Smooth muscle cell (in vitro differentiated cells): ENCODE measurements at regions not wholly inside any gene's neighbourhood (a gene's known extent, or its start where the extent isn't known, plus 50 kb on each side); places are given as distances from the start of the nearest gene placed in this dataset.

Source experiments
- DNase-seq: peaks from one replicate; lab custom pipeline; 2025; ENCODE audit not compliant: unreplicated experiment; lab: John Stamatoyannopoulos, UW
- H2AFZ ChIP-seq: fragments of 200-600 bp; sonication (generic); 2 replicates; pipeline ENCODE4 v1.6.0; 2016; ENCODE audit warnings: antibody characterized with exemption, low read depth, mild to moderate bottlenecking
- H3F3A ChIP-seq: fragments of 200-600 bp; sonication (generic); 2 replicates; pipeline ENCODE4 v1.6.0; 2017; ENCODE audit warnings: antibody characterized with exemption, low read depth
- H3K27ac ChIP-seq: fragments of 200-600 bp; sonication (generic); 2 replicates; pipeline ENCODE4 v1.5.1; 2016; ENCODE audit warnings: low read depth, mild to moderate bottlenecking
- H3K27me3 ChIP-seq: fragments of 200-600 bp; sonication (generic); 2 replicates; pipeline ENCODE4 v1.6.1; 2016; ENCODE audit warnings: low read depth, mild to moderate bottlenecking
- H3K36me3 ChIP-seq: fragments of 200-600 bp; sonication (generic); 2 replicates; pipeline ENCODE4 v1.5.1; 2016; ENCODE audit warnings: low read depth
- H3K4me1 ChIP-seq: fragments of 200-600 bp; sonication (generic); 2 replicates; pipeline ENCODE4 v1.5.1; 2016; ENCODE audit warnings: low read depth
- H3K4me2 ChIP-seq: fragments of 200-600 bp; sonication (generic); 2 replicates; pipeline ENCODE4 v1.6.0; 2016; ENCODE audit warnings: mild to moderate bottlenecking
- H3K4me3 ChIP-seq: fragments of 200-600 bp; sonication (generic); 2 replicates; pipeline ENCODE4 v1.5.1; 2016; ENCODE audit warnings: mild to moderate bottlenecking
- H3K79me2 ChIP-seq: fragments of 200-600 bp; sonication (generic); 2 replicates; pipeline ENCODE4 v1.6.0; 2016; ENCODE audit warnings: low read depth, mild to moderate bottlenecking
- H3K9ac ChIP-seq: fragments of 200-600 bp; sonication (generic); 2 replicates; pipeline ENCODE4 v1.6.0; 2016; ENCODE audit warnings: low read depth
- H3K9me3 ChIP-seq: fragments of 200-600 bp; sonication (generic); replicated peaks from 2 replicates; pipeline ENCODE4 v1.5.1; 2016; ENCODE audit warnings: low read depth
- H4K20me1 ChIP-seq: fragments of 200-600 bp; sonication (generic); 2 replicates; pipeline ENCODE4 v1.6.0; 2016; ENCODE audit warnings: low read depth
- WGBS: methylation state at CpG from one replicate; pipeline ENCODE4 v1.1.7; 2016; ENCODE audit warnings: low lambda C conversion rate; 5-methylcytosine and 5-hydroxymethylcytosine counted together
- TF ChIP-seq, protein P1 (sequence below): fragments of 200-600 bp; sonication (generic); IDR thresholded peaks from 2 replicates; pipeline ENCODE4 v1.5.1; 2017; ENCODE audit warnings: borderline replicate concordance, mild to moderate bottlenecking, antibody characterized with exemption; ENCODE audit not compliant: insufficient read depth, poor library complexity, severe bottlenecking

DNA sequence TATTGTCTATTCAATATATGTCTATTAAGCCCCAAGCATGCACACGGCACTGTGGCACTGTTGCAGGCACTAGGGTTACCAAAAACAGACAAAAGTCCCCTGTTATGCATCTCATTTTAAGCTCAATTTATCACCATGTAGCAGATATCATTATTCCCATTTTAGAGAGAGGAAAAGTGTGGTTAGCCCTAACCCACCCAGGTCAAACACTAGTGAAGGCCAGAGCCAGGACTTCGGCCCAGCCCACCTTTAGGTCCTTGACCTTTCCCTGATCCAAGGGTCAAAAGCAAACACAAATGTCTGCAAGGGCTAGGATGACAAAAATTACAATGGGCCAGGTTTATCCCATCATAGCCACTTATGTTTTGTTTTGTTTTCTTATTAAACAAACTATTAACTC, 130.3 kb upstream of the NUDT7 start:
- 95% methylated on average over 2 of the region's 2 CpGs for WGBS

DNA sequence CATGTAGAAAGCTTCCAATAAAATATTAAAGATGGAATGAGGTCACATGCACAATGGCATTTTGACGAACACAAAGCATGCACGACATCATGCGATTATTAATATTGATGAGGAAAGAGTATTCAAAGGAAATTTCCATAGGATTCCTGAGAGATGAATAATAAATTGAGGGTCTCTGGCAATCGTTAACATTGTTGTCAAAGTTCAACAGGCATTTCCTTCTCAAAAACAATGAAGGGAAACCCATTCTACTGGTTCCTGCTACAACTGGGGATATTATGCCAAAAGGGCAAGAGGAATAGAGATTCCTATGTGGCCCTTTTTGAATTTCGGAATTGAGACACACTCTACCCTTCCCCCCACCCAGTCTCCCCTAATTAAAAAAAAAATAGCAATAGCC, 128.3 kb upstream of the NUDT7 start:
- no peak overlapping the region for H3K4me3 ChIP-seq
- no peaks in the 10 kb centered on the region for H3K36me3 ChIP-seq
- H2AFZ ChIP-seq = no peak overlapping the region
- peaks cover 5% of the 10 kb centered on the region for H3K4me1 ChIP-seq
- TF ChIP-seq, protein P1, sequence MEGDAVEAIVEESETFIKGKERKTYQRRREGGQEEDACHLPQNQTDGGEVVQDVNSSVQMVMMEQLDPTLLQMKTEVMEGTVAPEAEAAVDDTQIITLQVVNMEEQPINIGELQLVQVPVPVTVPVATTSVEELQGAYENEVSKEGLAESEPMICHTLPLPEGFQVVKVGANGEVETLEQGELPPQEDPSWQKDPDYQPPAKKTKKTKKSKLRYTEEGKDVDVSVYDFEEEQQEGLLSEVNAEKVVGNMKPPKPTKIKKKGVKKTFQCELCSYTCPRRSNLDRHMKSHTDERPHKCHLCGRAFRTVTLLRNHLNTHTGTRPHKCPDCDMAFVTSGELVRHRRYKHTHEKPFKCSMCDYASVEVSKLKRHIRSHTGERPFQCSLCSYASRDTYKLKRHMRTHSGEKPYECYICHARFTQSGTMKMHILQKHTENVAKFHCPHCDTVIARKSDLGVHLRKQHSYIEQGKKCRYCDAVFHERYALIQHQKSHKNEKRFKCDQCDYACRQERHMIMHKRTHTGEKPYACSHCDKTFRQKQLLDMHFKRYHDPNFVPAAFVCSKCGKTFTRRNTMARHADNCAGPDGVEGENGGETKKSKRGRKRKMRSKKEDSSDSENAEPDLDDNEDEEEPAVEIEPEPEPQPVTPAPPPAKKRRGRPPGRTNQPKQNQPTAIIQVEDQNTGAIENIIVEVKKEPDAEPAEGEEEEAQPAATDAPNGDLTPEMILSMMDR = no peak
- H3K27ac ChIP-seq = no peak overlapping the region
- no peaks in the 10 kb centered on the region for H3K9me3 ChIP-seq
- H3F3A ChIP-seq = no peaks in the 10 kb centered on the region
- no peaks in the 10 kb centered on the region for H4K20me1 ChIP-seq
- no peak for DNase-seq
- no peak overlapping the region for H3K9ac ChIP-seq
- H3K79me2 ChIP-seq = no peaks in the 10 kb centered on the region
- H3K27me3 ChIP-seq = no peaks in the 10 kb centered on the region
- no peak overlapping the region for H3K4me2 ChIP-seq
- 79% methylated on average over 5 of the region's 5 CpGs for WGBS

More for the DNA sequence above, 130.3 kb upstream of the NUDT7 start:
- H3K27ac ChIP-seq = no peak overlapping the region
- TF ChIP-seq, protein P1 = no peak
- DNase-seq = no peak
- H3K79me2 ChIP-seq = no peaks in the 10 kb centered on the region
- H3K9me3 ChIP-seq = no peaks in the 10 kb centered on the region
- H3K9ac ChIP-seq = no peak overlapping the region
- no peak overlapping the region for H3K4me3 ChIP-seq
- H4K20me1 ChIP-seq = no peaks in the 10 kb centered on the region
- no peaks in the 10 kb centered on the region for H3K36me3 ChIP-seq
- no peak overlapping the region for H2AFZ ChIP-seq
- H3K27me3 ChIP-seq = no peaks in the 10 kb centered on the region
- H3F3A ChIP-seq = no peaks in the 10 kb centered on the region
- H3K4me1 ChIP-seq = peaks cover 5% of the 10 kb centered on the region
- no peak overlapping the region for H3K4me2 ChIP-seq

DNA sequence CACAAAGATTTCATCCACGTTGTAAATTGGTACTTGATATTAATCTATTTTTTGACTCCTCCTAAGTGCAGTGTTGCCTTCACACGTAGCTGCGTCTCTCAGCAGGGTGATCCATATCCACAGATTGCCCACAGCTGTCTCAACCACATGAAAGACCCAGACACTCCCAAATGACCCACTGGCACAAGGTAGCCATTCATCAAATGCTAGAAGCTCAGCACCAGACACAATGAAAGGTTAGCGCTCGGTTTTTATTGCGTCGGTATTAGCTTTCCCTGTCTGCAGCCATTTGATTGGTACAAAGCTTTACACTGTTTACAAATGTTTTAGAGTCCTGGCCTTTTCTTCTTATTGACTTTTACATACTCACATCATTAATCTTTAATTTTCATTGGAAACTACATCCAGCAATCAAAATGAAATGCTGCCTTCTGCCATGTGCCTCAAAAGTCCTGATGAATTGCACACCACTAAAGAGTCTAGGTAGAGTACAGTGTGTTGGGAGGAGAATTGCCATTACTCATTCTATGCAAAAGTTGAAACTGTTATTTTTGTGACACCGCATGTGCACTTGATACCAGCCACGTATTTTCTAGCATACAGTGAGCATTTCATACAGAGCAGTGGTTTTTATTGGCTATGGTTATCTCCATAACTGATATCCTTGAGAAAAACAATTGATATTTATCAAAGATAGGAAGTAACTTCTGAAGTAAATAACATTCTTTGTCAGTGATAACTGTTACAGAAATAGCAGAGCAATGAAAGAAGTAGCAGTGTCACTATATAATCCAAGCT, 127.3 kb upstream of the NUDT7 start:
- H3K4me3 ChIP-seq = no peak overlapping the region

More for the DNA sequence above, 127.3 kb upstream of the NUDT7 start:
- Histone ChIP-seq H3K79me2 (no peaks in the 10 kb centered on the region), H3F3A (no peaks in the 10 kb centered on the region), H3K4me1 (peaks cover 5% of the 10 kb centered on the region), H3K4me2 (peak overlapping the region; percentile 9), H3K36me3 (no peaks in the 10 kb centered on the region), H3K9me3 (no peaks in the 10 kb centered on the region), H3K27me3 (no peaks in the 10 kb centered on the region), H4K20me1 (no peaks in the 10 kb centered on the region), H3K9ac (no peak overlapping the region), H2AFZ (no peak overlapping the region), H3K27ac (no peak overlapping the region)
- TF ChIP-seq, protein P1 = no peak
- WGBS = 67% methylated on average over 9 of the region's 9 CpGs
- no peak for DNase-seq
